Prostate gland (tissue), 2 donors: ENCODE measurements at regions not wholly inside any gene's neighbourhood (a gene's known extent, or its start where the extent isn't known, plus 50 kb on each side); places are given as distances from the start of the nearest gene placed in this dataset.

Experiments used
- DNase-seq: peaks from one replicate; pipeline ENCODE4 v3.0.0-alpha.2; 2019; ENCODE audit warnings: low spot score
- H3K27ac ChIP-seq, 2 donors: fragments of 200-600 bp; sonication (generic); 2 replicates each; pipeline ENCODE4 v1.5.1; 2017 to 2019
- H3K27me3 ChIP-seq: fragments of 200-600 bp; sonication (generic); replicated peaks from 2 replicates; pipeline ENCODE4 v1.5.1; 2019; ENCODE audit not compliant: insufficient read depth
- H3K36me3 ChIP-seq, 2 donors: fragments of 200-600 bp; sonication (generic); 1 replicate in 1 of 2; 2 replicates in 1 of 2; pipeline versions ENCODE4 v1.5.1 to v1.8.1; 2017 to 2019
- H3K4me1 ChIP-seq: fragments of 200-600 bp; sonication (generic); replicated peaks from 2 replicates; pipeline ENCODE4 v1.5.1; 2019
- H3K4me3 ChIP-seq, 2 donors: fragments of 200-600 bp; sonication (generic); 2 replicates each; pipeline ENCODE4 v1.5.1; 2017 to 2019
- H3K9me3 ChIP-seq: fragments of 200-600 bp; sonication (generic); 2 replicates; pipeline ENCODE4 v1.5.1; 2017
- POLR2A ChIP-seq: fragments of 450-650 bp; IDR thresholded peaks from one replicate; pipeline ENCODE4 v1.6.1; 2016; ENCODE audit warnings: antibody characterized with exemption, mild to moderate bottlenecking
- POLR2AphosphoS5 ChIP-seq: sonication (generic); formaldehyde crosslinking; IDR thresholded peaks from one replicate; pipeline ENCODE4 v1.6.1; 2017; ENCODE audit warnings: antibody characterized with exemption
- WGBS: methylation state at CpG from one replicate; pipeline ENCODE4 v1.1.5; 2018; 5-methylcytosine and 5-hydroxymethylcytosine counted together
- intact Hi-C: fragments of 100-400 bp; cut with DNase I; formaldehyde crosslinking; loops from one replicate; pipeline ENCODE4 v1.14.2; 2022
- TF ChIP-seq, protein P1 (sequence below), 4 experiments: fragments of 200-600 bp in 2 of 4; fragments of 450-650 bp in 2 of 4; sonication (generic) in 2 of 4; IDR thresholded peaks; 1 replicate in 3 of 4; 2 replicates in 1 of 4; pipeline ENCODE4 v1.5.1; 2016 to 2019; ENCODE audit warnings: antibody characterized with exemption in 4 of 4, mild to moderate bottlenecking in 2 of 4, moderate library complexity in 2 of 4

- H3K4me3 ChIP-seq = no peak overlapping the region
- H3K9me3 ChIP-seq = no peaks in the 10 kb centered on the region
- DNase-seq = no peak
- H3K4me1 ChIP-seq = no peaks in the 10 kb centered on the region
- TF ChIP-seq, protein P1, sequence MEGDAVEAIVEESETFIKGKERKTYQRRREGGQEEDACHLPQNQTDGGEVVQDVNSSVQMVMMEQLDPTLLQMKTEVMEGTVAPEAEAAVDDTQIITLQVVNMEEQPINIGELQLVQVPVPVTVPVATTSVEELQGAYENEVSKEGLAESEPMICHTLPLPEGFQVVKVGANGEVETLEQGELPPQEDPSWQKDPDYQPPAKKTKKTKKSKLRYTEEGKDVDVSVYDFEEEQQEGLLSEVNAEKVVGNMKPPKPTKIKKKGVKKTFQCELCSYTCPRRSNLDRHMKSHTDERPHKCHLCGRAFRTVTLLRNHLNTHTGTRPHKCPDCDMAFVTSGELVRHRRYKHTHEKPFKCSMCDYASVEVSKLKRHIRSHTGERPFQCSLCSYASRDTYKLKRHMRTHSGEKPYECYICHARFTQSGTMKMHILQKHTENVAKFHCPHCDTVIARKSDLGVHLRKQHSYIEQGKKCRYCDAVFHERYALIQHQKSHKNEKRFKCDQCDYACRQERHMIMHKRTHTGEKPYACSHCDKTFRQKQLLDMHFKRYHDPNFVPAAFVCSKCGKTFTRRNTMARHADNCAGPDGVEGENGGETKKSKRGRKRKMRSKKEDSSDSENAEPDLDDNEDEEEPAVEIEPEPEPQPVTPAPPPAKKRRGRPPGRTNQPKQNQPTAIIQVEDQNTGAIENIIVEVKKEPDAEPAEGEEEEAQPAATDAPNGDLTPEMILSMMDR (IDR thresholded peaks at IDR 0.05) = no peak
- TF ChIP-seq POLR2AphosphoS5 = no peak
- TF ChIP-seq POLR2A = no peak
- 92% methylated on average over 6 of the region's 6 CpGs for WGBS
- intact Hi-C loops = no loop called here
- H3K27ac ChIP-seq = no peak overlapping the region
- H3K27me3 ChIP-seq = no peaks in the 10 kb centered on the region
- no peaks in the 10 kb centered on the region for H3K36me3 ChIP-seq
Measured at GRCh38 chr10:60627778-60628748, 150.2 kb upstream of the CDK1 start.

- TF ChIP-seq POLR2A (no peak), POLR2AphosphoS5 (no peak)
- TF ChIP-seq, protein P1 (IDR thresholded peaks at IDR 0.05) = no peak
- no peaks in the 10 kb centered on the region for H3K9me3 ChIP-seq
- H3K4me3 ChIP-seq = no peak overlapping the region
- intact Hi-C loops = no loop called here
- no peak for DNase-seq
- H3K36me3 ChIP-seq = no peaks in the 10 kb centered on the region
- H3K4me1 ChIP-seq = no peaks in the 10 kb centered on the region
- no peak overlapping the region for H3K27ac ChIP-seq
- WGBS = 79% methylated on average over 1 of the region's 1 CpG
- H3K27me3 ChIP-seq = no peaks in the 10 kb centered on the region
Measured at GRCh38 chr10:60626037-60626436, 152.2 kb upstream of the CDK1 start.

- DNase-seq = no peak
- Histone ChIP-seq H3K4me3 (no peak overlapping the region), H3K36me3 (no peaks in the 10 kb centered on the region), H3K27me3 (no peaks in the 10 kb centered on the region), H3K4me1 (no peaks in the 10 kb centered on the region), H3K27ac (no peak overlapping the region), H3K9me3 (no peaks in the 10 kb centered on the region)
- TF ChIP-seq POLR2AphosphoS5 (no peak), POLR2A (no peak)
- TF ChIP-seq, protein P1 (IDR thresholded peaks at IDR 0.05) = no peak
- WGBS = 92% methylated on average over 1 of the region's 1 CpG
- intact Hi-C loops = no loop called here
Measured at GRCh38 chr10:60623627-60624026, 154.7 kb upstream of the CDK1 start.

DNA sequence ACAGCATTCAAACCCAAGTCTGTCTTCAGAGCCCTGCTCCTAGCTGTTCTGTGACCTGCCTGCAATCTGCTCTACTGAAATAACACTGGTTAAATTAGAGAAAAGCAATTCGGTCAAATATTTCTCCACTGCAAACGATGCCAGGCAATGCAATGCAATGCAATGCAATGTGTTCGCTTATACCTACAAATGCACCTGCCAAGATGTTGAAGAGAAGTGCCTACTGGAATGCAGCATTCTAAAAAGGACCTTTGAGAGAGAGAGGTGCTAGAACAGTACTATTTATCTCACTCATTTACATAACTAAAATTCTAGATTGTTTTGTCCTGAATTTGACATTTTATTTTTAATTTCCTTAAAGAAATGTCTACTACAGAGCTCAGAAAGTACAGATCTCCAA, 157.3 kb upstream of the CDK1 start:
- 96% methylated on average over 3 of the region's 3 CpGs for WGBS
- intact Hi-C loops = no loop called here
- H3K4me3 ChIP-seq = no peak overlapping the region
- DNase-seq = no peak
- no peaks in the 10 kb centered on the region for H3K9me3 ChIP-seq
- no peak overlapping the region for H3K27ac ChIP-seq
- H3K36me3 ChIP-seq = no peaks in the 10 kb centered on the region
- H3K27me3 ChIP-seq = no peaks in the 10 kb centered on the region
- TF ChIP-seq, protein P1 (IDR thresholded peaks at IDR 0.05) = no peak
- TF ChIP-seq POLR2AphosphoS5 = no peak
- TF ChIP-seq POLR2A = no peak
- H3K4me1 ChIP-seq = no peaks in the 10 kb centered on the region

- WGBS = 87% methylated on average over 1 of the region's 1 CpG
- Histone ChIP-seq H3K27ac (no peak overlapping the region), H3K9me3 (no peaks in the 10 kb centered on the region), H3K4me1 (no peaks in the 10 kb centered on the region), H3K4me3 (no peak overlapping the region), H3K36me3 (no peaks in the 10 kb centered on the region), H3K27me3 (no peaks in the 10 kb centered on the region)
- TF ChIP-seq POLR2AphosphoS5 = no peak
- intact Hi-C loops = no loop called here
- DNase-seq = no peak
Measured at GRCh38 chr10:60618861-60619260, 159.4 kb upstream of the CDK1 start.
